HCT116 (cell line): ENCODE measurements at regions not wholly inside any gene's neighbourhood (a gene's known extent, or its start where the extent isn't known, plus 50 kb on each side); places are given as distances from the start of the nearest gene placed in this dataset.

Experiments used
- ZFX ChIP-seq: fragments of 450-650 bp; IDR thresholded peaks from 2 replicates; pipeline ENCODE4 v1.6.1; 2017
- TF ChIP-seq, protein P1 (sequence below), 3 experiments: fragments of 200-600 bp in 1 of 3; sonication (generic) in 1 of 3; IDR thresholded peaks in 2 of 3; conservative IDR thresholded peaks in 1 of 3; 2 replicates each; pipeline ENCODE4 v1.5.1; 2012 to 2017; ENCODE audit warnings: low read depth in 2 of 3, low read length in 2 of 3, antibody characterized with exemption in 1 of 3, borderline replicate concordance in 1 of 3, control low read depth in 1 of 3, mild to moderate bottlenecking in 1 of 3, mixed read lengths in 1 of 3, mixed run types in 1 of 3, moderate library complexity in 1 of 3; ENCODE audit not compliant: insufficient read depth in 1 of 3

GRCh38 chr6:90439586-90439985, 142.9 kb upstream of the BACH2 start:
- TF ChIP-seq, protein P1, sequence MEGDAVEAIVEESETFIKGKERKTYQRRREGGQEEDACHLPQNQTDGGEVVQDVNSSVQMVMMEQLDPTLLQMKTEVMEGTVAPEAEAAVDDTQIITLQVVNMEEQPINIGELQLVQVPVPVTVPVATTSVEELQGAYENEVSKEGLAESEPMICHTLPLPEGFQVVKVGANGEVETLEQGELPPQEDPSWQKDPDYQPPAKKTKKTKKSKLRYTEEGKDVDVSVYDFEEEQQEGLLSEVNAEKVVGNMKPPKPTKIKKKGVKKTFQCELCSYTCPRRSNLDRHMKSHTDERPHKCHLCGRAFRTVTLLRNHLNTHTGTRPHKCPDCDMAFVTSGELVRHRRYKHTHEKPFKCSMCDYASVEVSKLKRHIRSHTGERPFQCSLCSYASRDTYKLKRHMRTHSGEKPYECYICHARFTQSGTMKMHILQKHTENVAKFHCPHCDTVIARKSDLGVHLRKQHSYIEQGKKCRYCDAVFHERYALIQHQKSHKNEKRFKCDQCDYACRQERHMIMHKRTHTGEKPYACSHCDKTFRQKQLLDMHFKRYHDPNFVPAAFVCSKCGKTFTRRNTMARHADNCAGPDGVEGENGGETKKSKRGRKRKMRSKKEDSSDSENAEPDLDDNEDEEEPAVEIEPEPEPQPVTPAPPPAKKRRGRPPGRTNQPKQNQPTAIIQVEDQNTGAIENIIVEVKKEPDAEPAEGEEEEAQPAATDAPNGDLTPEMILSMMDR (IDR thresholded peaks at IDR 0.05 in 2 of 3, conservative IDR thresholded peaks at IDR 0.05 in 1 of 3; ENCODE audit: borderline replicate concordance in 1 of 3, insufficient read depth in 1 of 3, low read depth in 2 of 3, low read length in 2 of 3), result no peak
- no peak for TF ChIP-seq ZFX
